RWPE2 (cell line): ENCODE measurements at regions not wholly inside any gene's neighbourhood (a gene's known extent, or its start where the extent isn't known, plus 50 kb on each side); places are given as distances from the start of the nearest gene placed in this dataset.

Experiments
- ATAC-seq: fragments of 200-7000 bp; cut with Tn5 transposase; 3 replicates; pipeline ENCODE4 v1.9.1; 2021; ENCODE audit warnings: low read depth
- DNase-seq: peaks from one replicate; pipeline ENCODE4 v3.0.0-alpha.2; 2020; ENCODE audit warnings: low spot score
- H3K27ac ChIP-seq: fragments of 450-650 bp; 2 replicates; pipeline ENCODE4 v1.5.1; 2017; ENCODE audit warnings: mild to moderate bottlenecking; ENCODE audit not compliant: poor library complexity, severe bottlenecking
- H3K27me3 ChIP-seq: fragments of 250-450 bp; sonication (Bioruptor Pico); 2 replicates; pipeline ENCODE4 v1.5.1; 2021; ENCODE audit warnings: mild to moderate bottlenecking, moderate library complexity; ENCODE audit not compliant: insufficient read depth, poor library complexity, severe bottlenecking
- H3K36me3 ChIP-seq: fragments of 250-450 bp; sonication (Bioruptor Pico); 2 replicates; pipeline ENCODE4 v1.5.1; 2020; ENCODE audit warnings: low read depth, mild to moderate bottlenecking, moderate library complexity
- H3K4me1 ChIP-seq: fragments of 250-450 bp; sonication (Bioruptor Pico); 2 replicates; pipeline ENCODE4 v1.5.1; 2021; ENCODE audit warnings: mild to moderate bottlenecking, moderate library complexity; ENCODE audit not compliant: insufficient read depth, poor library complexity, severe bottlenecking
- H3K4me3 ChIP-seq: fragments of 250-450 bp; sonication (Bioruptor Pico); 2 replicates; pipeline ENCODE4 v1.5.1; 2021; ENCODE audit warnings: mild to moderate bottlenecking, moderate library complexity; ENCODE audit not compliant: severe bottlenecking
- H3K9me3 ChIP-seq: fragments of 250-450 bp; sonication (Bioruptor Pico); 2 replicates; pipeline ENCODE4 v1.5.1; 2021; ENCODE audit warnings: mild to moderate bottlenecking, moderate library complexity; ENCODE audit not compliant: severe bottlenecking
- TF ChIP-seq, protein P1 (sequence below): fragments of 450-650 bp; IDR thresholded peaks from one replicate; pipeline ENCODE4 v1.5.1; 2017; ENCODE audit warnings: mild to moderate bottlenecking, moderate library complexity; ENCODE audit not compliant: poor library complexity, severe bottlenecking

DNA sequence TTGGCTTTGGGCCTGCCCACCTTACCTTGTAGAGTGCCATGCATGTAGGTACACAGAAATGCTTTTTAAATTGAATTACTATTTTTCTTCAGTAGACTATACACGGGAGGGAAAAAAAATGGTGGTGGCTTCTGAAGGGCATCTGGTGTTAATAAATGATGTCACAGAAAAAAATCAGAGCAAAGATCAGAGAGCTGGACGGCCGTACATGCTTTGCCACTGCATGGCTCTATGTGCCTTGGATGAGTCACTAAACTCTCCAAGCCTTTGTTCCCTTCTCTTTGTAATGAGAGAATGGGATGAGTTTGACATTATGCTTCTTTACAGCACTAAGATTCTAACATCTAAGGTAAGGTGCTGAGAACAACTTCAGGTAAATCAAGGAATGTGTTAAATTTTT lies 376.4 kb upstream of the DDHD1 start:
- no peaks in the 10 kb centered on the region for H3K4me1 ChIP-seq
- H3K36me3 ChIP-seq = no peaks in the 10 kb centered on the region
- H3K27me3 ChIP-seq = no peaks in the 10 kb centered on the region
- ATAC-seq (no peak), DNase-seq (no peak)
- H3K9me3 ChIP-seq = no peaks in the 10 kb centered on the region
- TF ChIP-seq, protein P1, sequence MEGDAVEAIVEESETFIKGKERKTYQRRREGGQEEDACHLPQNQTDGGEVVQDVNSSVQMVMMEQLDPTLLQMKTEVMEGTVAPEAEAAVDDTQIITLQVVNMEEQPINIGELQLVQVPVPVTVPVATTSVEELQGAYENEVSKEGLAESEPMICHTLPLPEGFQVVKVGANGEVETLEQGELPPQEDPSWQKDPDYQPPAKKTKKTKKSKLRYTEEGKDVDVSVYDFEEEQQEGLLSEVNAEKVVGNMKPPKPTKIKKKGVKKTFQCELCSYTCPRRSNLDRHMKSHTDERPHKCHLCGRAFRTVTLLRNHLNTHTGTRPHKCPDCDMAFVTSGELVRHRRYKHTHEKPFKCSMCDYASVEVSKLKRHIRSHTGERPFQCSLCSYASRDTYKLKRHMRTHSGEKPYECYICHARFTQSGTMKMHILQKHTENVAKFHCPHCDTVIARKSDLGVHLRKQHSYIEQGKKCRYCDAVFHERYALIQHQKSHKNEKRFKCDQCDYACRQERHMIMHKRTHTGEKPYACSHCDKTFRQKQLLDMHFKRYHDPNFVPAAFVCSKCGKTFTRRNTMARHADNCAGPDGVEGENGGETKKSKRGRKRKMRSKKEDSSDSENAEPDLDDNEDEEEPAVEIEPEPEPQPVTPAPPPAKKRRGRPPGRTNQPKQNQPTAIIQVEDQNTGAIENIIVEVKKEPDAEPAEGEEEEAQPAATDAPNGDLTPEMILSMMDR = no peak
- no peak overlapping the region for H3K4me3 ChIP-seq
- no peak overlapping the region for H3K27ac ChIP-seq

DNA sequence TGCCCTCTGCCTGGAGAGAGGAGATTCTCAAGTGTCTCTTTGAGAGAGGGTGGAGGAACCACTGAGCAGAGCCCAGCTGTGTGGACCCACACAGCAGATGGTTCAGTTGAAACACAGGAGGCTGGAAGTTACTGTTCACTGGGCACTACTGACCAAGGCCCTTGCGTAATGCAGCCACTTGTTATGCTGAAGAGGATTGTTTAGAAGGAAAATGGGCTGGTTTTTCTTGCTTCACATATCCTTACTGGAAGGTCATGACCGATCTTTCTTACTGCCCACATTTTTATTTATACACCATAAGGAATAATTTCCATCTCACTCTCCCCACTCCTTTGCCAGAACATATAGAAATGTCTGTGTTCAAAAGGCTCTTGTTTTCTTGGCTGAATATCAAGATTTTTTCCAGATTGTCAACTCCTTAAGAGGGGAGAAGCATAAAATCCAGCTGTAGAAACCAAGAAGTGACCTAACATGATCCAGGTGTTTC lies 375.1 kb upstream of the DDHD1 start:
- TF ChIP-seq, protein P1 = no peak
- DNase-seq (no peak), ATAC-seq (no peak)
- Histone ChIP-seq H3K27ac (no peak overlapping the region), H3K4me1 (no peaks in the 10 kb centered on the region), H3K4me3 (no peak overlapping the region), H3K27me3 (no peaks in the 10 kb centered on the region), H3K9me3 (no peaks in the 10 kb centered on the region), H3K36me3 (no peaks in the 10 kb centered on the region)

DNA sequence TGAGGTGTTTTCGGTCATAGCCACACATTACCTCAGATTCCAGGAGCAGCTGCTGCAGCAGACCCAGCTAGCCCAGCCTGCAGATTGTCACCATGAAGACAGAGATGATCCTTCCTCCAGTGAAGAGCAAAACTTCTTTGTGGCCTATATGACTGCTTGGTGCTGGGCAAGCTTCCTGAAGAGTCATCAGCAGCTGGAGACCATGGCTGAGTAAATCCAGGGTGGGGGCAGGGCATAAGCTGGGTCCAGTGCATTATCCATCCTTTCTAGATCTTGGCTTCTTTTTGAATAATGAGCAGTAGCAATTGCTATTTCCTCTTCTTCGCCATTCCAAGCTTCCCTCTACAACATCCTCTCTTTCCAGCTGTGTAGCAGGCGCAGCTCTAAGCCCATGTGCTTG lies 373.1 kb upstream of the DDHD1 start:
- no peaks in the 10 kb centered on the region for H3K9me3 ChIP-seq
- TF ChIP-seq, protein P1 = no peak
- no peak for DNase-seq
- H3K4me1 ChIP-seq = no peaks in the 10 kb centered on the region
- no peak overlapping the region for H3K27ac ChIP-seq
- no peaks in the 10 kb centered on the region for H3K36me3 ChIP-seq
- no peak for ATAC-seq
- H3K4me3 ChIP-seq = no peak overlapping the region
- no peaks in the 10 kb centered on the region for H3K27me3 ChIP-seq

DNA sequence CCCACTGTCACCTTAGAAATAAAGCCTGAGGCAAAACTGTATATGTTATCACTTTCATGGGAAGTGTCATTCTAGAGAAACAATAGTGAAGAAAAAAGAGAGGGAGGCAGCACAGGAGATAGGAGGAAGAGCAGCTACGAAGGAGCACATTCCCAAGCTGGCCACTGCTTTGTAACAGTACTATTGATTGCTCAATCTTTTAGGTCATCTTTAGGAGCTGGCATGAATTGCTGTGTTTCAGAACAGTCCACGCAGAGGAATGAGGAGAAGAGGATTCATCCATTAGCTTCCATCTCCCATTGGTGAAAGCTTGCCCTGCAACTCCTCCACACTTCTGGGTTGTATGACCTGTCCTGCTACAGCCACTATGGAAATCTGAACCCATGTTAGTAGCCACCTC lies 372.5 kb upstream of the DDHD1 start:
- DNase-seq (no peak), ATAC-seq (no peak)
- Histone ChIP-seq H3K4me1 (no peaks in the 10 kb centered on the region), H3K36me3 (no peaks in the 10 kb centered on the region), H3K4me3 (no peak overlapping the region), H3K9me3 (no peaks in the 10 kb centered on the region), H3K27me3 (no peaks in the 10 kb centered on the region), H3K27ac (no peak overlapping the region)
- TF ChIP-seq, protein P1 = no peak

DNA sequence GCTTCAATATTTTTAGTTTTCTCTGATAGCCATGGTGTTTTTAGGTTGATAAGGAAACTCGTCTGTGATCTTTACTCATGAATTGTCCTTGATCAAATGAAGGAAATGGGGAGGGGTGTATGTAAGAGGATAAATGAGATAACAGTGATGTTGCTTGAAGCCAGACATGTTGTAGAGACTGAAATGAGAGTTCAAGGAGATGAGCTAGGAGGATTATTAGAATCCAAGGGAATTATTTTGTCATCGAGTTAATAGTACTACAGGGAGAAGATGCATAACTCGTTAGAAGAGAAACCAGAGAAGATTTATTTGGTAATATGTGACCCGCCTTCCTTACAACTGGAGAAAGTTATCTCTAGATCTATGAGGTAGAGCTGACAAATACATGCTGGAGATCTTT lies 371.3 kb upstream of the DDHD1 start:
- H3K4me3 ChIP-seq = no peak overlapping the region
- H3K9me3 ChIP-seq = no peaks in the 10 kb centered on the region
- H3K36me3 ChIP-seq = no peaks in the 10 kb centered on the region
- no peaks in the 10 kb centered on the region for H3K4me1 ChIP-seq
- ATAC-seq = no peak
- DNase-seq = no peak
- no peaks in the 10 kb centered on the region for H3K27me3 ChIP-seq
- TF ChIP-seq, protein P1 = no peak
- no peak overlapping the region for H3K27ac ChIP-seq
